H1 (cell line): ENCODE measurements at regions not wholly inside any gene's neighbourhood (a gene's known extent, or its start where the extent isn't known, plus 50 kb on each side); places are given as distances from the start of the nearest gene placed in this dataset.

ENCODE experiments used
- CTCF ChIA-PET: fragments of 300-600 bp; sonication (Branson Sonifier 250); formaldehyde crosslinking; loops from one replicate; lab custom pipeline; 2021; ENCODE audit not compliant: partially characterized antibody; lab: Charles Lee
- POLR2A ChIA-PET: fragments of 300-600 bp; sonication (Branson Sonifier 250); formaldehyde crosslinking; loops from one replicate; lab custom pipeline; 2021; ENCODE audit warnings: inconsistent platforms; ENCODE audit not compliant: partially characterized antibody; lab: Charles Lee
- DNase-seq, 2 experiments: peaks; one replicate each; pipeline versions ENCODE4 v3.0.0 to v3.0.0-alpha.2; 2010 to 2022; ENCODE audit warnings: low spot score in 2 of 2, low read depth in 1 of 2, mixed read lengths in 1 of 2
- FAIRE-seq: peaks from 2 replicates; lab custom pipeline; 2011; peaks lifted over from hg19 to GRCh38; lab: Jason Lieb, UNC
- H2AFZ ChIP-seq: 2 replicates; pipeline ENCODE4 v1.8.1; 2012; ENCODE audit warnings: low read length, inconsistent platforms
- H2AK5ac ChIP-seq: 2 replicates; pipeline ENCODE4 v1.6.1; 2013; ENCODE audit warnings: low read depth, low read length
- H2BK120ac ChIP-seq: replicated peaks from 2 replicates; pipeline ENCODE3; 2013; ENCODE audit warnings: low read depth, low read length, inconsistent platforms
- H2BK12ac ChIP-seq: 2 replicates; pipeline ENCODE4 v1.6.1; 2013; ENCODE audit warnings: low read depth, low read length
- H2BK15ac ChIP-seq: 2 replicates; pipeline ENCODE4 v1.6.1; 2013; ENCODE audit warnings: low read length
- H2BK20ac ChIP-seq: 2 replicates; pipeline ENCODE4 v1.6.1; 2013; ENCODE audit warnings: low read length
- H2BK5ac ChIP-seq: 2 replicates; pipeline ENCODE4 v1.6.1; 2013; ENCODE audit warnings: low read depth, low read length
- H3K14ac ChIP-seq: 2 replicates; pipeline ENCODE4 v1.6.1; 2013; ENCODE audit warnings: inconsistent platforms; ENCODE audit not compliant: insufficient read length
- H3K18ac ChIP-seq: 2 replicates; pipeline ENCODE4 v1.6.1; 2013; ENCODE audit warnings: low read length; ENCODE audit errors: extremely low read depth
- H3K23ac ChIP-seq: 2 replicates; pipeline ENCODE4 v1.6.1; 2013; ENCODE audit warnings: inconsistent platforms; ENCODE audit not compliant: insufficient read length
- H3K23me2 ChIP-seq: 2 replicates; pipeline ENCODE4 v1.6.1; 2013; ENCODE audit warnings: low read depth, low read length
- H3K27ac ChIP-seq: 2 replicates; pipeline ENCODE4 v1.6.1; 2011; ENCODE audit warnings: low read depth, low read length, inconsistent platforms
- H3K27me3 ChIP-seq, 4 experiments: replicated peaks in 1 of 4; 1 replicate in 1 of 4; 2 replicates in 3 of 4; pipeline versions ENCODE4 v1.6.1 to v1.8.1; 2011 to 2013; ENCODE audit warnings: low read length in 3 of 4, mild to moderate bottlenecking in 3 of 4, inconsistent platforms in 2 of 4, mixed read lengths in 2 of 4, moderate library complexity in 1 of 4; ENCODE audit not compliant: control insufficient read depth in 3 of 4, insufficient read depth in 3 of 4; ENCODE audit errors: extremely low read depth in 1 of 4
- H3K36me3 ChIP-seq, 4 experiments: 2 replicates each; pipeline versions ENCODE4 v1.6.1 to v1.8.1; 2011 to 2013; ENCODE audit warnings: mild to moderate bottlenecking in 4 of 4, low read length in 3 of 4, moderate library complexity in 2 of 4, control low read depth in 1 of 4, inconsistent platforms in 1 of 4; ENCODE audit not compliant: insufficient read depth in 4 of 4, control insufficient read depth in 2 of 4
- H3K4ac ChIP-seq: replicated peaks from 2 replicates; pipeline ENCODE3; 2013; ENCODE audit warnings: low read length, low read depth, mixed read lengths, inconsistent platforms; ENCODE audit not compliant: insufficient read length
- H3K4me1 ChIP-seq, 4 experiments: replicated peaks in 1 of 4; 1 replicate in 1 of 4; 2 replicates in 3 of 4; pipeline versions ENCODE4 v1.6.1 to v1.8.1; 2011 to 2013; ENCODE audit warnings: low read length in 3 of 4, inconsistent platforms in 2 of 4, mixed read lengths in 1 of 4; ENCODE audit not compliant: insufficient read depth in 4 of 4, control insufficient read depth in 3 of 4
- H3K4me2 ChIP-seq, 2 experiments: 2 replicates each; pipeline versions ENCODE4 v1.6.1 to v1.8.1; 2011 to 2013; ENCODE audit warnings: low read depth in 2 of 2, low read length in 2 of 2, control low read depth in 1 of 2, inconsistent platforms in 1 of 2, mild to moderate bottlenecking in 1 of 2; ENCODE audit not compliant: insufficient read depth in 1 of 2
- H3K4me3 ChIP-seq, 4 experiments: fragments of 200-600, 300-600 bp in 1 of 4; sonication (generic), shearing (Covaris generic), sonication (Bioruptor Twin) in 1 of 4; 2 replicates each; pipeline versions ENCODE4 v1.5.1 to v1.8.1; 2011 to 2016; ENCODE audit warnings: low read length in 4 of 4, low read depth in 3 of 4, control low read depth in 2 of 4, inconsistent platforms in 2 of 4, mild to moderate bottlenecking in 2 of 4, mixed read lengths in 1 of 4, moderate library complexity in 1 of 4; ENCODE audit not compliant: insufficient read depth in 2 of 4; ENCODE audit errors: extremely low read depth in 1 of 4
- H3K56ac ChIP-seq: replicated peaks from 2 replicates; pipeline ENCODE3; 2013; ENCODE audit warnings: low read depth, mild to moderate bottlenecking, mixed read lengths, low read length, inconsistent platforms; ENCODE audit not compliant: insufficient read length
- H3K79me1 ChIP-seq: 2 replicates; pipeline ENCODE4 v1.6.1; 2013; ENCODE audit warnings: low read depth, low read length, control low read depth
- H3K79me2 ChIP-seq, 2 experiments: 2 replicates each; pipeline versions ENCODE4 v1.6.1 to v1.8.1; 2012 to 2013; ENCODE audit warnings: low read length in 2 of 2, mild to moderate bottlenecking in 2 of 2, inconsistent platforms in 1 of 2; ENCODE audit not compliant: insufficient read depth in 2 of 2, control insufficient read depth in 1 of 2
- H3K9ac ChIP-seq, 4 experiments: replicated peaks in 1 of 4; 1 replicate in 1 of 4; 2 replicates in 3 of 4; pipeline versions ENCODE4 v1.6.1 to v1.8.1; 2011 to 2013; ENCODE audit warnings: low read depth in 3 of 4, low read length in 3 of 4, control low read depth in 2 of 4, mild to moderate bottlenecking in 2 of 4, moderate library complexity in 2 of 4, inconsistent platforms in 1 of 4; ENCODE audit errors: extremely low read depth in 1 of 4
- H3K9me3 ChIP-seq, 2 experiments: 2 replicates each; pipeline versions ENCODE4 v1.6.1 to v1.8.1; 2012 to 2013; ENCODE audit warnings: mild to moderate bottlenecking in 2 of 2, moderate library complexity in 2 of 2, control low read depth in 1 of 2, inconsistent platforms in 1 of 2, low read depth in 1 of 2, low read length in 1 of 2, mixed read lengths in 1 of 2; ENCODE audit not compliant: insufficient read depth in 2 of 2
- H4K20me1 ChIP-seq, 2 experiments: replicated peaks in 1 of 2; 2 replicates each; pipeline versions ENCODE3 to v1.8.1; 2011 to 2013; ENCODE audit warnings: inconsistent platforms in 2 of 2, low read length in 2 of 2, mild to moderate bottlenecking in 1 of 2; ENCODE audit not compliant: insufficient read depth in 2 of 2, control insufficient read depth in 1 of 2
- H4K5ac ChIP-seq: 2 replicates; pipeline ENCODE4 v1.6.1; 2013; ENCODE audit warnings: low read length, low read depth, mixed read lengths, inconsistent platforms; ENCODE audit not compliant: insufficient read length
- H4K8ac ChIP-seq: 2 replicates; pipeline ENCODE4 v1.8.0; 2013; ENCODE audit warnings: mild to moderate bottlenecking, moderate library complexity, low read length, inconsistent platforms; ENCODE audit not compliant: insufficient read depth; ENCODE audit errors: extremely low read depth
- H4K91ac ChIP-seq: replicated peaks from 2 replicates; pipeline ENCODE3; 2013; ENCODE audit warnings: low read length, mixed read lengths, inconsistent platforms; ENCODE audit not compliant: insufficient read length
- BACH1 ChIP-seq: IDR thresholded peaks from 2 replicates; pipeline ENCODE4 v1.6.1; 2012; ENCODE audit warnings: low read length, improper control_type of control experiment
- CEBPB ChIP-seq: IDR thresholded peaks from 2 replicates; pipeline ENCODE4 v1.6.1; 2012; ENCODE audit warnings: low read depth, low read length
- EZH2 ChIP-seq: fragments of 200-600 bp; sonication (generic); IDR thresholded peaks from 2 replicates; pipeline ENCODE4 v1.7.1; 2012; ENCODE audit warnings: low read depth, mild to moderate bottlenecking, moderate library complexity, low read length, inconsistent platforms; ENCODE audit not compliant: severe bottlenecking
- SAP30 ChIP-seq: fragments of 300-600 bp; sonication (generic); IDR thresholded peaks from 2 replicates; pipeline ENCODE4 v1.7.1; 2012; ENCODE audit warnings: low read length, moderate library complexity, mild to moderate bottlenecking, inconsistent platforms; ENCODE audit not compliant: insufficient read depth, insufficient replicate concordance
- SIN3A ChIP-seq, 2 experiments: IDR thresholded peaks in 1 of 2; conservative IDR thresholded peaks in 1 of 2; 2 replicates each; pipeline ENCODE4 v1.6.1; 2011 to 2012; ENCODE audit warnings: low read length in 2 of 2, improper control_type of control experiment in 1 of 2, low read depth in 1 of 2, mild to moderate bottlenecking in 1 of 2
- SUZ12 ChIP-seq: fragments of 200-600 bp; sonication (generic); IDR thresholded peaks from 2 replicates; pipeline ENCODE4 v1.6.1; 2012; ENCODE audit warnings: mild to moderate bottlenecking, inconsistent platforms, low read length, moderate library complexity, mixed read lengths
- ZNF274 ChIP-seq: IDR thresholded peaks from 2 replicates; pipeline ENCODE4 v1.7.0; 2012; ENCODE audit warnings: low read length, borderline replicate concordance; ENCODE audit errors: extremely low read depth
- WGBS, 2 experiments: shearing (Covaris generic) in 1 of 2; methylation state at CpG; one replicate each; pipeline versions ENCODE4 v1.1.6 to v1.1.7; 2013 to 2015; ENCODE audit warnings: low lambda C conversion rate in 2 of 2, mixed read lengths in 2 of 2, inconsistent platforms in 1 of 2, low coverage in 1 of 2, missing lambda C conversion rate in 1 of 2; ENCODE audit not compliant: insufficient replicate concordance in 2 of 2, insufficient coverage in 1 of 2, insufficient read length in 1 of 2; ENCODE audit errors: extremely low coverage in 1 of 2, missing lambda C conversion rate in 1 of 2; 5-methylcytosine and 5-hydroxymethylcytosine counted together
- TF ChIP-seq, protein P1 (sequence below): IDR thresholded peaks from 2 replicates; pipeline ENCODE4 v1.6.1; 2011; ENCODE audit warnings: low read depth, mild to moderate bottlenecking, low read length; ENCODE audit not compliant: insufficient read depth

DNA sequence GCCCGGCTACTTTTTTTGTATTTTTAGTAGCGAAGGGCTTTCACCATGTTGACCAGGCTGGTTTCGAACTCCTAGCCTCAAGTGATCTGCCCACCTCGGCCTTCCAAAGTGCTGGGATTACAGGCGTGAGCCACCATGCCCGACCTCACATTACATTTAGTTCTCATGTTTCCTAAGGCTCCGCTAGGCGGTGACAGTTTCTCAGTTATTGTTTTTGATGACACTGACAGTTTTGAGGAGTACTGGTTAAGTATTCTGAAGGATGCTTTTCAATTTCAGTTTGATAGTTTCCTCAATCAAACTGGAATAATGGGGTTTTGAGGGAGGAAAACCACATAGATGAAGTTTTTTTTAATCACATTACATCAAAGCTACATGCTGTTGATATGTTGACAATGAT lies 1028.5 kb downstream of the CDH8 start:
- H3K9me3 ChIP-seq, result no peaks in the 10 kb centered on the region
- H3K23me2 ChIP-seq, result no peaks in the 10 kb centered on the region
- H4K20me1 ChIP-seq, result no peaks in the 10 kb centered on the region
- ChIA-PET POLR2A (no interaction called here), CTCF (interaction anchor here (0.8 kb wide), 1 partner anchor 51 kb away, joined by 3 read pairs; no protein-coding TSS in a partner anchor)
- H3K23ac ChIP-seq, result no peak overlapping the region
- TF ChIP-seq SAP30 (no peak), BACH1 (no peak), CEBPB (no peak), EZH2 (no peak), ZNF274 (no peak), SIN3A (conservative IDR thresholded peaks at IDR 0.05 in 1 of 2, IDR thresholded peaks at IDR 0.05 in 1 of 2; ENCODE audit: low read depth in 1 of 2, low read length in 2 of 2) (no peak), SUZ12 (no peak)
- TF ChIP-seq, protein P1, sequence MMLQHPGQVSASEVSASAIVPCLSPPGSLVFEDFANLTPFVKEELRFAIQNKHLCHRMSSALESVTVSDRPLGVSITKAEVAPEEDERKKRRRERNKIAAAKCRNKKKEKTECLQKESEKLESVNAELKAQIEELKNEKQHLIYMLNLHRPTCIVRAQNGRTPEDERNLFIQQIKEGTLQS, result no peak
- H3K56ac ChIP-seq, result no peak overlapping the region
- no peaks in the 10 kb centered on the region for H3K36me3 ChIP-seq
- H2BK12ac ChIP-seq, result no peak overlapping the region
- no peak overlapping the region for H3K18ac ChIP-seq
- WGBS, 2 experiments, result 87% methylated on average over 8 of the region's 8 CpGs; no CpG with 5 or more reads in 1 of the 2 experiments
- no peaks in the 10 kb centered on the region for H3K27me3 ChIP-seq
- no peak overlapping the region for H3K27ac ChIP-seq
- no peak overlapping the region for H2BK15ac ChIP-seq
- no peak overlapping the region for H2AFZ ChIP-seq
- no peak overlapping the region for H3K4me3 ChIP-seq
- H3K4ac ChIP-seq, result no peak overlapping the region
- H3K14ac ChIP-seq, result no peak overlapping the region
- H4K91ac ChIP-seq, result no peak overlapping the region
- no peak overlapping the region for H3K9ac ChIP-seq
- DNase-seq (no peak), FAIRE-seq (no peak)
- H2BK120ac ChIP-seq, result no peak overlapping the region
- H3K79me2 ChIP-seq, result no peaks in the 10 kb centered on the region
- no peak overlapping the region for H3K4me2 ChIP-seq
- H2AK5ac ChIP-seq, result no peak overlapping the region
- no peak overlapping the region for H4K8ac ChIP-seq
- no peaks in the 10 kb centered on the region for H3K79me1 ChIP-seq
- no peak overlapping the region for H4K5ac ChIP-seq
- no peak overlapping the region for H2BK5ac ChIP-seq
- H2BK20ac ChIP-seq, result no peak overlapping the region
- H3K4me1 ChIP-seq, result no peaks in the 10 kb centered on the region
